ENCODE measurements at regions not wholly inside any gene's neighbourhood (a gene's known extent, or its start where the extent isn't known, plus 50 kb on each side); places are given as distances from the start of the nearest gene placed in this dataset.
"Not testable (repeated sequence)": the region's sequence is repeated elsewhere in the genome, so short reads cannot be mapped to it uniquely, and the experiment has no call there.

DNA sequence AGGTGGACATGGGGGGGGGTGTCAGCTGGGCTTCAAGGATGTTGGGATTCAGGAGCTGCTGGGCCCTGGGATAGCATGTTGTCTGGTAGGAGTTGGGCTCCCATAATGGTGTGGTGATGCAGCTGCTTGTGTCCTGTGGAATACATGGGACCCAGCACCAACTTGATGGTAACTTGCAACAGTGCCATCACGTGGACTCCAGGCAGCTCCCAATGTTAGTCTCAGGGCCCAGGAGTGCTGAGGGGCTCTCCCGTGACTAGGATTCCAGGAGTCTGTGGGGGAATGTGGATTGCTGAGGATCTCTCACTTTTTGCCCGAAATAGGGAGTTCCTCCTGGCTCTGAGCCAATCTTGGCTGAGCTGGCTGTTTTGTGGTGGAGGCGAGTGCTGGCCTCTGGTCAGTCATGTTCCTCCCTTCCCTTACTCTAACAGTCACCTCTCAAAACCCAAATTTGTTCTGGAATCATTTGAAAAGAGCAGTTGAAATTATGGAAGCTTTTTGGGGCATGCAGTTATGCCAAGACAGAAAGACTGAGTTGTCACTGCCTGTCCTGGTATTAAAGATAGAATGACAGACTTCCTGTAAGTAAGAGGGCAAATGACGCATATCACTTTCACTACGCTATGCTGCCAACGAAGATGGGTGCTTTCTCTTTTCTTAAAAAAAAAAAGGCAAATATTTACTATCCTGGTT is 607.1 kb downstream of the ADCYAP1 start:
- FAIRE-seq (no peak), DNase-seq (ENCODE audit: insufficient read length, low spot score) (no peak)
- TF ChIP-seq, protein P1, sequence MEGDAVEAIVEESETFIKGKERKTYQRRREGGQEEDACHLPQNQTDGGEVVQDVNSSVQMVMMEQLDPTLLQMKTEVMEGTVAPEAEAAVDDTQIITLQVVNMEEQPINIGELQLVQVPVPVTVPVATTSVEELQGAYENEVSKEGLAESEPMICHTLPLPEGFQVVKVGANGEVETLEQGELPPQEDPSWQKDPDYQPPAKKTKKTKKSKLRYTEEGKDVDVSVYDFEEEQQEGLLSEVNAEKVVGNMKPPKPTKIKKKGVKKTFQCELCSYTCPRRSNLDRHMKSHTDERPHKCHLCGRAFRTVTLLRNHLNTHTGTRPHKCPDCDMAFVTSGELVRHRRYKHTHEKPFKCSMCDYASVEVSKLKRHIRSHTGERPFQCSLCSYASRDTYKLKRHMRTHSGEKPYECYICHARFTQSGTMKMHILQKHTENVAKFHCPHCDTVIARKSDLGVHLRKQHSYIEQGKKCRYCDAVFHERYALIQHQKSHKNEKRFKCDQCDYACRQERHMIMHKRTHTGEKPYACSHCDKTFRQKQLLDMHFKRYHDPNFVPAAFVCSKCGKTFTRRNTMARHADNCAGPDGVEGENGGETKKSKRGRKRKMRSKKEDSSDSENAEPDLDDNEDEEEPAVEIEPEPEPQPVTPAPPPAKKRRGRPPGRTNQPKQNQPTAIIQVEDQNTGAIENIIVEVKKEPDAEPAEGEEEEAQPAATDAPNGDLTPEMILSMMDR (IDR thresholded peaks at IDR 0.05; ENCODE audit: insufficient read depth, missing control alignments): no peak

DNA sequence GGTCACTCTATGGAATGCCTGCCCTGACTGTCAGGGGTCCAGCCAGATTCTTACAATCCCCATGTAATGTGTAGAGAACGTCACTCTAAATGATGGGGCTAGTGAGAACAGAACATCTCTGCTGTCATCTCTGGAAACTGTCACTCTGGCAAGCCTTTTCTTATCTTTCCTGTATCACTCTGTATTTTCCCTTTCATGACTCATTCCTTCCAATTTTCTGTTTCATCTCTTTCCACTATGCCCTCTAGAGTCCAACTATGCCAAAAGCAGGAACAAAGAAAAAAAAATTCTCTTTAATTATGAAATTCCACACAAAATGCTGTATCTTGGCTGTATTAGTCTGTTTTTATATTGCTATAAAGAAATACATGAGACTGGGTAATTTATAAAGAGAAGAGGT is 608.8 kb downstream of the ADCYAP1 start:
- no peak for DNase-seq (ENCODE audit: insufficient read length, low spot score)
- FAIRE-seq: no peak
- TF ChIP-seq, protein P1 (IDR thresholded peaks at IDR 0.05; ENCODE audit: insufficient read depth, missing control alignments): no peak

GRCh38 chr18:1521588-1522248 is 617.0 kb downstream of the ADCYAP1 start:
- not testable (repeated sequence) for FAIRE-seq; DNase-seq (ENCODE audit: insufficient read length, low spot score)

DNA sequence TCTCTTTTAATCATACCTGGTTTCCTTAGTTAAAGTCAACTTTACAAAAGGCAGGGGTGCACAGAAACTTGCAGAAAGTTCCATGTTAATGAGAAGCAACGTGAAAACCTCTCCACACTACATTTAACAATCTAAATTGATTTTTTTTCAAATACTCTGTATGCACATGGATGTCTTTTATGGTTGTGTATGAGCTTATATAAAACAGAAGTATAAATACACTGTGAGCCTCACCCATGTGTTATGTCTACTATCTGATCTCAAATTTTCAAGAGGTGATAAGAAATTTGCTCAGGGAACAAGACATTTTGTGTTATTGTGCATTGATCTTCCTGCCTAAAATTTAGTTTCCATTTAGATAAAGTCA is 617.6 kb downstream of the ADCYAP1 start:
- DNase-seq (ENCODE audit: insufficient read length, low spot score) (no peak), FAIRE-seq (no peak)
- TF ChIP-seq, protein P1 (IDR thresholded peaks at IDR 0.05; ENCODE audit: insufficient read depth, missing control alignments): no peak

GRCh38 chr18:1526991-1527390 is 622.3 kb downstream of the ADCYAP1 start:
- TF ChIP-seq, protein P1 (IDR thresholded peaks at IDR 0.05; ENCODE audit: insufficient read depth, missing control alignments): no peak
- no peak for DNase-seq (ENCODE audit: insufficient read length, low spot score)
- FAIRE-seq: no peak

- FAIRE-seq (no peak), DNase-seq (ENCODE audit: insufficient read length, low spot score) (no peak)
- TF ChIP-seq, protein P1 (IDR thresholded peaks at IDR 0.05; ENCODE audit: insufficient read depth, missing control alignments): no peak
Measured at GRCh38 chr18:1527805-1528204, 623.1 kb downstream of the ADCYAP1 start.

- DNase-seq (ENCODE audit: insufficient read length, low spot score) (no peak), FAIRE-seq (no peak)
- TF ChIP-seq, protein P1 (IDR thresholded peaks at IDR 0.05; ENCODE audit: insufficient read depth, missing control alignments): no peak
Measured at GRCh38 chr18:1528447-1528846, 623.8 kb downstream of the ADCYAP1 start.

Data from D721Med (cell line).